GM23248 (cell line): ENCODE measurements at regions not wholly inside any gene's neighbourhood (a gene's known extent, or its start where the extent isn't known, plus 50 kb on each side); places are given as distances from the start of the nearest gene placed in this dataset.

Experiments used
- EZH2 ChIP-seq: fragments of 200-600 bp; sonication (generic); IDR thresholded peaks from 2 replicates; pipeline ENCODE4 v1.6.1; 2018; ENCODE audit warnings: antibody characterized with exemption, mild to moderate bottlenecking; ENCODE audit not compliant: insufficient read depth, poor library complexity, severe bottlenecking
- EZH2phosphoT487 ChIP-seq: fragments of 200-600 bp; sonication (generic); IDR thresholded peaks from 2 replicates; pipeline ENCODE4 v1.6.1; 2018; ENCODE audit warnings: antibody characterized with exemption, moderate library complexity, mild to moderate bottlenecking, low read depth; ENCODE audit not compliant: insufficient read depth

DNA sequence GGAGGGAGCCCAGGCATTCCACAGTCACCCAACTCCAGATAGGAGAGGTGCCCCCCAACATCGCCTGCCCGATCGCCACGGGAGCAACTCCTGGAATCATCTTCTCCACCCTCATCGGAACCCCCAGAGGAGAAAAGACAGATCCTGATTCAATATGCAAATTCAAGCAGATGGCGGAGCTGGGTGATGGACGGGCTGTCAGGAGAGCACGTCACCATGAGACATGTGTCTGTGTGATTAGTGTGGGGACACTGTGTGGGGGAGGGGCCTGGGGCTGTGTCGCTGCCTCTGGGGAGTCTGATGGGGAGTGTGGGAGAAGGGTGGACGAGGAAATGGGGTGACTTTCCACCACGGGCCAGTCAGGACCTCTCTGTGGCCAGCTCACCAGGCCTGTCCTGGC is 90.2 kb upstream of the CSF3R start:
- TF ChIP-seq EZH2phosphoT487 (no peak), EZH2 (no peak)
